ENCODE measurements at regions not wholly inside any gene's neighbourhood (a gene's known extent, or its start where the extent isn't known, plus 50 kb on each side); places are given as distances from the start of the nearest gene placed in this dataset.

DNA sequence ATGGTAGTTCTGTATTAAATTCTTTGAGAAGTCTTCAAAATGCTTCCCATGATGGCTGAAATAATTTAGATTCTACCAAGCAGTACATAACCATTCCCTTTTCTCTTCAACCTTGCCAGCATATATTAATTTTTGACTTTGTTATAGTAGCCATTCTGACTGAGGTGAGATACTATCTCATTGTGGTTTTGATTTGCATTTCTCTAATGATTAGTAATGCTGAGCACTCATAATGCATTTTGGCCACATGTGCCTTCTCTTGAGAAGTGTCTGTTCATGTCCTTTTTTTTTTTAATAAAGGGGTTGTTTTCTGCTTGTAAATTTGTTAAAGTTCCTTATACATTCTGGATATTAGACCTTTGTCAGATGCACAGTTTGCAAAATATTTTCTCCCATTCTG lies 173.9 kb downstream of the CALCRL start:
- Histone ChIP-seq H3K9me3 (no peaks in the 10 kb centered on the region), H3K27me3 (ENCODE audit: low read depth) (no peaks in the 10 kb centered on the region), H3K4me3 (no peak overlapping the region), H3K36me3 (replicated peaks) (no peaks in the 10 kb centered on the region), H3K4me1 (no peaks in the 10 kb centered on the region)
- in situ Hi-C loops (cut with MboI; ENCODE audit: low sequenced_read_pairs): no loop called here
- no peak for DNase-seq (ENCODE audit: low spot score in 2 of 2)

DNA sequence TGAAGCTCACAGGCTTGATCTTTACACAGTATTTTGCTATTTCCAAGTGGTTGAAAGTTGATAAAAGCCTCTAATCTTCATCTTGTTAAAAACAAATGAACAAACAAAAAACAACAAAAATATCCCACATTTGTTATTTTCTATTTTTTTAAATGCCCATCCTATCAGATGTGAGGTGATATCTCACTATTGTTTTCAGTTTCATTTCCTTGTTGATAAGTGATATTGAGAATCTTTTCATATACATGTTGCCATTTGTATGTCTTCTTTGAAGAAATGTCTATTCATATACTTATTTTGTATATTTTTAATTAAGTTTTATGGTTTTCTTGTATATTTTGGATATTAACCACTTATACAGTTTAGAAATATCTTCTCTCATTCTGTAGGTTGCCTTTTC lies 175.8 kb downstream of the CALCRL start:
- Histone ChIP-seq H3K4me3 (no peak overlapping the region), H3K9me3 (no peaks in the 10 kb centered on the region), H3K36me3 (replicated peaks) (no peaks in the 10 kb centered on the region), H3K27me3 (ENCODE audit: low read depth) (no peaks in the 10 kb centered on the region), H3K4me1 (no peaks in the 10 kb centered on the region)
- no peak for DNase-seq (ENCODE audit: low spot score in 2 of 2)
- in situ Hi-C loops (cut with MboI; ENCODE audit: low sequenced_read_pairs): no loop called here

DNA sequence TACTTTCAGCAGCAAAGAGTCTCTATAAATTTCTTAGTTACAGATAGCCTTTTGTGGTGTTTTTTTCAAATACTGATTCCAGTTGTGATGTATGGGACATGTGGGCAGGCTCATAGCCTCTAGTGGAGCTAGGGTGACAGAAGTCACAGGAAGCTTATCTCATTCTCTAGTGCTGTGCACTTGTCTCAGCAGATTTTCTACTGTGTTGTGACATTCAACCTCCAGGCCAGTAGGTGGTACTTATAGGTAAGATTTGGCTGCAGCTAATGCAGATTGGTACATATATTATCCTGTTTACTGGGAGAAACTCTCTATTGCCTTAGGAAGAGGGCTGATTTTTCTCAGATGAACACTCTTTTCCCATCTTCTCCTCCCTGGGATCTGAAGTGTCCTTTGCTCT lies 176.2 kb downstream of the CALCRL start:
- no peak overlapping the region for H3K4me3 ChIP-seq
- no peaks in the 10 kb centered on the region for H3K27me3 ChIP-seq (ENCODE audit: low read depth)
- no peak for DNase-seq (ENCODE audit: low spot score in 2 of 2)
- H3K4me1 ChIP-seq: no peaks in the 10 kb centered on the region
- no peaks in the 10 kb centered on the region for H3K36me3 ChIP-seq (replicated peaks)
- no peaks in the 10 kb centered on the region for H3K9me3 ChIP-seq
- in situ Hi-C loops (cut with MboI; ENCODE audit: low sequenced_read_pairs): no loop called here

GRCh38 chr2:187266645-187267044 lies 181.4 kb downstream of the CALCRL start:
- in situ Hi-C loops (cut with MboI; ENCODE audit: low sequenced_read_pairs): no loop called here
- Histone ChIP-seq H3K4me3 (no peak overlapping the region), H3K9me3 (no peaks in the 10 kb centered on the region), H3K4me1 (peaks cover 6% of the 10 kb centered on the region), H3K36me3 (replicated peaks) (no peaks in the 10 kb centered on the region), H3K27me3 (ENCODE audit: low read depth) (no peaks in the 10 kb centered on the region)
- no peak for DNase-seq (ENCODE audit: low spot score in 2 of 2)

DNA sequence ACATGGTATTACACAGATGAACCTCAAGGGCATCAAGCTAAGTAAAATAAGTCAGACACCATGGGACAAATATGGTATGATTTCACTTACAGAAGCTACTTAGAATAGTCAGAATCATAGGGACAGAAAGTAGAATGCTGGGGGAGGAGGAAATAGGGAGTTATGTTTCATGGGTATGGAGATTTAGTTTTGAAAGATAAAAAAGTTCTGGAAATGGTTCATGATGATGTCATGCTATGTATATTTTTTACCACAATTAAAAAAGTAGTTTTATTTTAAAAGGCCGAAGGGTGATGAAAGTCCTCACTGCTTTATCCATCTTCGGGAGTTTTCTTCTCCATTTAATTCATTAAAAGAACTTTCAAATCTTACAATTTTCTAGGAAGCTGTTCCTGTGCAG lies 181.9 kb downstream of the CALCRL start:
- Histone ChIP-seq H3K4me3 (no peak overlapping the region), H3K36me3 (replicated peaks) (no peaks in the 10 kb centered on the region), H3K9me3 (no peaks in the 10 kb centered on the region), H3K27me3 (ENCODE audit: low read depth) (no peaks in the 10 kb centered on the region), H3K4me1 (peaks cover 6% of the 10 kb centered on the region)
- DNase-seq (ENCODE audit: low spot score in 2 of 2): no peak
- in situ Hi-C loops (cut with MboI; ENCODE audit: low sequenced_read_pairs): no loop called here

- no peaks in the 10 kb centered on the region for H3K36me3 ChIP-seq (replicated peaks)
- H3K4me1 ChIP-seq: peaks cover 6% of the 10 kb centered on the region
- H3K9me3 ChIP-seq: no peaks in the 10 kb centered on the region
- in situ Hi-C loops (cut with MboI; ENCODE audit: low sequenced_read_pairs): no loop called here
- no peak for DNase-seq (ENCODE audit: low spot score in 2 of 2)
- H3K4me3 ChIP-seq: no peak overlapping the region
- no peaks in the 10 kb centered on the region for H3K27me3 ChIP-seq (ENCODE audit: low read depth)
Measured at GRCh38 chr2:187264612-187265011, 183.4 kb downstream of the CALCRL start.

GRCh38 chr2:187263675-187264560 lies 184.1 kb downstream of the CALCRL start:
- in situ Hi-C loops (cut with MboI; ENCODE audit: low sequenced_read_pairs): no loop called here
- DNase-seq (ENCODE audit: low spot score in 2 of 2): peak in 1 of 2 experiments; percentile 22

DNA sequence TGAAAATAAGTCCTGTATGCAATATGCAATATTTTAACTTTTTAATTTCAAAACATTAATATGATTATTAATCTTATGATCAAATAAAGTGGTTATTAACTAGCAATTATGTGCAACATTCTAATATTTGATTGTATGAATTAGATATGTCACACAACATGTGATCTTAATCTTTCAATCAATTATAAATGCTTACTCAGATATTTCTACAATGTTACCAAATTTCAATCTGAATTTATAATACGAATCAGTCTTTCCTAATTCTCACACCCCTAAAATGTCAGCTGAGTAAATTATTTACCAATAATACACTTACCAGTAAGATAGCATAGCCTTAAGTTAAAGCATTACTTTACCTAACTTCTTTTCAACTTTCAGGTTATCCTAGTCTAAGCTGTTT lies 186.3 kb downstream of the CALCRL start:
- H3K36me3 ChIP-seq (replicated peaks): no peaks in the 10 kb centered on the region
- no peak overlapping the region for H3K4me3 ChIP-seq
- no peaks in the 10 kb centered on the region for H3K27me3 ChIP-seq (ENCODE audit: low read depth)
- peaks cover 6% of the 10 kb centered on the region for H3K4me1 ChIP-seq
- in situ Hi-C loops (cut with MboI; ENCODE audit: low sequenced_read_pairs): no loop called here
- no peaks in the 10 kb centered on the region for H3K9me3 ChIP-seq
- no peak for DNase-seq (ENCODE audit: low spot score in 2 of 2)

More at GRCh38 chr2:187263675-187264560, 184.1 kb downstream of the CALCRL start:
- Histone ChIP-seq H3K4me3 (no peak overlapping the region), H3K36me3 (replicated peaks) (no peaks in the 10 kb centered on the region), H3K4me1 (peaks cover 6% of the 10 kb centered on the region), H3K27me3 (ENCODE audit: low read depth) (no peaks in the 10 kb centered on the region), H3K9me3 (no peaks in the 10 kb centered on the region)

DNA sequence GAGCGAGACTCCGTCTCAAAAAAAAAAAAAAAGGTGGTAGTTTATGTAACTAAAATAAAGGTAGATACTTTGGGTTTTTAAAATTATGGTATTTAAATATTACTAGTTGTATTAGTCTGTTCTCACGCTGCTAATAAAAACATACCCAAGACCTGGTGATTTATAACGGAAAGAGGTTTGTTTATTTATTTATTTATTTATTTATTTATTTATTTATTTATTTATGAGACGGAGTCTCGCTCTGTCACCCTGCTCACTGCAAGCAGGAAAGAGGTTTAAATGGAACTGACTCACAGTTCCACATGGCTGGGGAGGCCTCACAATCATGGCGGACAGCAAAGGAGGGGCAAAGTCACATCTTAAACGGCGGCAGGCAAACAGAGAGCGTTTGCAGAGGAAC lies 196.0 kb downstream of the CALCRL start:
- no peaks in the 10 kb centered on the region for H3K36me3 ChIP-seq (replicated peaks)
- H3K27me3 ChIP-seq (ENCODE audit: low read depth): no peaks in the 10 kb centered on the region
- H3K4me1 ChIP-seq: no peaks in the 10 kb centered on the region
- no peaks in the 10 kb centered on the region for H3K9me3 ChIP-seq
- DNase-seq (ENCODE audit: low spot score in 2 of 2): no peak
- no peak overlapping the region for H3K4me3 ChIP-seq
- in situ Hi-C loops (cut with MboI; ENCODE audit: low sequenced_read_pairs): no loop called here

DNA sequence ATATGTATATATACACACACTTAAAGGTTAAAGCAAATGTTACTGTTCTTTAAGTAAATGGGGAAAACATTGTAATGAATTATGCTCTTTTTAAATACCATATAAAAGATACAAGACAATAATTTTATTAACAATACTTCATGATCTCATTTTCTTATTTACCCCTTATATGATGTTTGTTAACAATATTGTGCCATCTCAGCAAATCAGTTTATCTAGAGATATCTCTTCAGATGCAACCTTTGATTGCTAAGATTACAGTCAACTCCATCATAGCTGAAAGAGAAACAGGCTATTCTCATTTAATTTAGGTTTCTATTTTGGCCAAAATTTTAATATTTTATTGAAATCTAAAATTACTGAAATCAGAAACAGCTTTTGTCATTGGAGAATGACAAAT lies 197.9 kb downstream of the CALCRL start:
- no peaks in the 10 kb centered on the region for H3K27me3 ChIP-seq (ENCODE audit: low read depth)
- in situ Hi-C loops (cut with MboI; ENCODE audit: low sequenced_read_pairs): no loop called here
- no peaks in the 10 kb centered on the region for H3K4me1 ChIP-seq
- no peaks in the 10 kb centered on the region for H3K36me3 ChIP-seq (replicated peaks)
- H3K4me3 ChIP-seq: no peak overlapping the region
- H3K9me3 ChIP-seq: no peaks in the 10 kb centered on the region
- no peak for DNase-seq (ENCODE audit: low spot score in 2 of 2)

DNA sequence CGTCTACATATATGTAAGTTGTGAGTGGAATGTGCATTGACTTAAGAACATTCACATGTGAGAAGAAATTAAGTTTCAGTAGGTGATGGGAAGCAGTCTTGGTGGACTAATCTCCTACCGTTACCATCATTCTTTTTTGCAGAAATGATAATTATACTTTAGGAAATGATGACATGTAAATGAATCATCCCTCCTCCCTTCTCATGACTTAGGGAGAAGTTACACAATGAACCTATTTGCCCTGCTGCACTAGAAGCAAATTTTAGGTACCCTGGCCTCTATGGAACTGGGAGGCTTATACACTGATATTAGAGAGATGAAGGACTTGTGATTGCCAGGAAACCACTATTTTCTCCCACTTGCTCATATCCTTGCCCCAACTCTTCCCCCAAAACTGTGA lies 214.2 kb downstream of the CALCRL start:
- Histone ChIP-seq H3K27me3 (ENCODE audit: low read depth) (no peaks in the 10 kb centered on the region; the same call in 1 of the 2 replicates), H3K4me1 (peaks cover 2% of the 10 kb centered on the region), H3K9me3 (no peaks in the 10 kb centered on the region), H3K4me3 (no peak overlapping the region), H3K36me3 (replicated peaks) (no peaks in the 10 kb centered on the region)
- in situ Hi-C loops (cut with MboI; ENCODE audit: low sequenced_read_pairs): no loop called here
- no peak for DNase-seq (ENCODE audit: low spot score in 2 of 2)

DNA sequence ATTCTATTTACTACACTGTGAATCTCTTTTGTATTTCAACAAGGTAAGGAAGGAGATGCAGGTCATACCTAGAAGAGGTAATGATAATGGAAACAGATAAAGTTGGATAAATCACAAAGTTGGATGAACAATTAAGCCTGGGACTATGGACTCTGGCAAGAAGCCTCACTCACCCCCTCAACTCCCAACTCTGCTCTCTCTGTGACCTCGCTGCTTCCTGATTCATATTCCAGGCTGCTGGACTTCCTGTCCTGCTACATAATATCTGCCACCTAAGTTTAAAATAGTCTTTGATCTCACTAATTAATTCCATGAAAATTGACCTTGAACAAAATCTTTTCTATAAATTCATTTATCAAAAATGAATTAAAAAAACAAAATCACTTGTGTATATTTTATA lies 215.3 kb downstream of the CALCRL start:
- Histone ChIP-seq H3K27me3 (ENCODE audit: low read depth) (no peaks in the 10 kb centered on the region; the same call in 1 of the 2 replicates), H3K4me1 (no peaks in the 10 kb centered on the region), H3K9me3 (no peaks in the 10 kb centered on the region), H3K36me3 (replicated peaks) (no peaks in the 10 kb centered on the region), H3K4me3 (no peak overlapping the region)
- in situ Hi-C loops (cut with MboI; ENCODE audit: low sequenced_read_pairs): no loop called here
- no peak for DNase-seq (ENCODE audit: low spot score in 2 of 2)

GRCh38 chr2:187230088-187230487 lies 218.0 kb downstream of the CALCRL start:
- Histone ChIP-seq H3K27me3 (ENCODE audit: low read depth) (no peaks in the 10 kb centered on the region; the same call in 1 of the 2 replicates), H3K4me1 (peaks cover 3% of the 10 kb centered on the region), H3K36me3 (replicated peaks) (no peaks in the 10 kb centered on the region), H3K4me3 (no peak overlapping the region), H3K9me3 (no peaks in the 10 kb centered on the region)
- DNase-seq (ENCODE audit: low spot score in 2 of 2): no peak
- in situ Hi-C loops (cut with MboI; ENCODE audit: low sequenced_read_pairs): no loop called here

- no peaks in the 10 kb centered on the region for H3K36me3 ChIP-seq (replicated peaks)
- H3K9me3 ChIP-seq: no peaks in the 10 kb centered on the region
- no peak for DNase-seq (ENCODE audit: low spot score in 2 of 2)
- no peaks in the 10 kb centered on the region; the same call in 1 of the 2 replicates for H3K27me3 ChIP-seq (ENCODE audit: low read depth)
- in situ Hi-C loops (cut with MboI; ENCODE audit: low sequenced_read_pairs): no loop called here
- H3K4me3 ChIP-seq: no peak overlapping the region
- peaks cover 10% of the 10 kb centered on the region for H3K4me1 ChIP-seq
Measured at GRCh38 chr2:187228986-187229385, 219.1 kb downstream of the CALCRL start.
